ENCODE measurements at regions not wholly inside any gene's neighbourhood (a gene's known extent, or its start where the extent isn't known, plus 50 kb on each side); places are given as distances from the start of the nearest gene placed in this dataset.

DNA sequence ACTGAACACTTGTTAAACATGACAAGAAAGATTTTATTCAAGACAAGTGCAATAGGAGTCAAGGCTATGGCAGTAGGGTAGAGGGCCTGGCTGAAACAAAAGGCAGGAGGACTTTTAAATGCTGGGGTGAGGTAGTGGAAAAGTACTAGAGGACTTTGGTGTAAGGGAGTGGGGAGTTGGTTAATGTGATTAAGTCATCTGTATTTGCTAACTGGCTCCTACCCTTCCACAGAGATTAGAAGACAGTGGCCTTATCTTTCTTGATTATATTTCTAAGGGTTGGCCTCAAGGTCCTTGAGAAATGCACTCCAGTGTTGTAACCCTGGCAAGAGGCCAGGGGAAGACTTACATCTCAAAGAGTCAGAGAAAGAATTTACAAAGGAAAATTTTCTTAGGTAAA, 160.2 kb upstream of the FTMT start:
- no peak for TF ChIP-seq POLR2A (IDR thresholded peaks at IDR 0.05)
- no peak for TF ChIP-seq CTCF (IDR thresholded peaks at IDR 0.05)

Data from thyroid gland (tissue), 4 donors.